ENCODE measurements at regions not wholly inside any gene's neighbourhood (a gene's known extent, or its start where the extent isn't known, plus 50 kb on each side); places are given as distances from the start of the nearest gene placed in this dataset.

- no peaks in the 10 kb centered on the region for H3K9me3 Mint-ChIP-seq
- no peaks in the 10 kb centered on the region for H3K27me3 ChIP-seq (ENCODE audit: insufficient read depth, low read length)
- intact Hi-C loops (cut with micrococcal nuclease), result no loop called here
- no peak overlapping the region for H3K27ac Mint-ChIP-seq
- CTCF ChIA-PET (ENCODE audit: partially characterized antibody), result no interaction called here
- no peak overlapping the region for H3K4me3 ChIP-seq (ENCODE audit: low read length in 2 of 2)
- H3K9me3 ChIP-seq (ENCODE audit: control insufficient read depth in 1 of 2, low read length in 2 of 2), result no peaks in the 10 kb centered on the region
- peaks cover 3% of the 10 kb centered on the region in 2 donors for H3K27me3 Mint-ChIP-seq
- no peaks in the 10 kb centered on the region for H3K36me3 ChIP-seq (ENCODE audit: insufficient read depth, low read length)
- no peaks in the 10 kb centered on the region for H3K4me1 ChIP-seq (ENCODE audit: insufficient read depth, low read length)
- no peaks in the 10 kb centered on the region for H3K36me3 Mint-ChIP-seq
- POLR2A ChIA-PET (ENCODE audit: partially characterized antibody), result no interaction called here
- DNase-seq, result no peak
- H3K4me1 Mint-ChIP-seq, result peaks cover 0 to 4% (median 0%) of the 10 kb centered on the region in 4 donors
- no peak overlapping the region for H3K4me3 Mint-ChIP-seq
- no peak overlapping the region for H3K27ac ChIP-seq (ENCODE audit: low read depth, low read length)
Observed at GRCh38 chr3:194022052-194022451, 113.9 kb upstream of the HES1 start.

GRCh38 chr3:194022816-194023215 is 113.1 kb upstream of the HES1 start:
- H3K36me3 ChIP-seq (ENCODE audit: insufficient read depth, low read length), result no peaks in the 10 kb centered on the region
- no peaks in the 10 kb centered on the region for H3K27me3 ChIP-seq (ENCODE audit: insufficient read depth, low read length)
- Mint-ChIP-seq H3K27me3 (peaks cover 6% of the 10 kb centered on the region in 2 donors), H3K27ac (no peak overlapping the region), H3K4me1 (peaks cover 0 to 4% (median 0%) of the 10 kb centered on the region in 4 donors), H3K36me3 (no peaks in the 10 kb centered on the region), H3K4me3 (no peak overlapping the region), H3K9me3 (no peaks in the 10 kb centered on the region)
- H3K4me3 ChIP-seq (ENCODE audit: low read length in 2 of 2), result no peak overlapping the region
- intact Hi-C loops (cut with micrococcal nuclease), result no loop called here
- DNase-seq, result no peak
- POLR2A ChIA-PET (ENCODE audit: partially characterized antibody), result no interaction called here
- H3K9me3 ChIP-seq (ENCODE audit: control insufficient read depth in 1 of 2, low read length in 2 of 2), result no peaks in the 10 kb centered on the region
- no peak overlapping the region for H3K27ac ChIP-seq (ENCODE audit: low read depth, low read length)
- CTCF ChIA-PET (ENCODE audit: partially characterized antibody), result no interaction called here
- H3K4me1 ChIP-seq (ENCODE audit: insufficient read depth, low read length), result no peaks in the 10 kb centered on the region

- Histone ChIP-seq H3K4me3 (ENCODE audit: low read length in 2 of 2) (no peak overlapping the region), H3K27ac (ENCODE audit: low read depth, low read length) (no peak overlapping the region), H3K27me3 (ENCODE audit: insufficient read depth, low read length) (no peaks in the 10 kb centered on the region), H3K4me1 (ENCODE audit: insufficient read depth, low read length) (no peaks in the 10 kb centered on the region), H3K36me3 (ENCODE audit: insufficient read depth, low read length) (no peaks in the 10 kb centered on the region), H3K9me3 (ENCODE audit: control insufficient read depth in 1 of 2, low read length in 2 of 2) (no peaks in the 10 kb centered on the region)
- ChIA-PET POLR2A (ENCODE audit: partially characterized antibody) (no interaction called here), CTCF (ENCODE audit: partially characterized antibody) (no interaction called here)
- Mint-ChIP-seq H3K9me3 (no peaks in the 10 kb centered on the region), H3K27ac (no peak overlapping the region), H3K4me3 (no peak overlapping the region), H3K27me3 (peaks cover 6% of the 10 kb centered on the region in 2 donors), H3K36me3 (no peaks in the 10 kb centered on the region), H3K4me1 (peaks cover 0 to 4% (median 0%) of the 10 kb centered on the region in 4 donors)
- intact Hi-C loops (cut with micrococcal nuclease), result no loop called here
- no peak for DNase-seq
Observed at GRCh38 chr3:194023501-194024280, 112.3 kb upstream of the HES1 start.

GRCh38 chr3:194025119-194025518 is 110.8 kb upstream of the HES1 start:
- Histone ChIP-seq H3K36me3 (ENCODE audit: insufficient read depth, low read length) (no peaks in the 10 kb centered on the region), H3K27me3 (ENCODE audit: insufficient read depth, low read length) (no peaks in the 10 kb centered on the region), H3K4me1 (ENCODE audit: insufficient read depth, low read length) (no peaks in the 10 kb centered on the region), H3K4me3 (ENCODE audit: low read length in 2 of 2) (no peak overlapping the region), H3K27ac (ENCODE audit: low read depth, low read length) (no peak overlapping the region), H3K9me3 (ENCODE audit: control insufficient read depth in 1 of 2, low read length in 2 of 2) (no peaks in the 10 kb centered on the region)
- Mint-ChIP-seq H3K36me3 (no peaks in the 10 kb centered on the region), H3K9me3 (no peaks in the 10 kb centered on the region), H3K27me3 (peaks cover 6 to 7% of the 10 kb centered on the region in 2 donors), H3K4me3 (no peak overlapping the region), H3K4me1 (peaks cover 0 to 4% (median 0%) of the 10 kb centered on the region in 4 donors), H3K27ac (no peak overlapping the region)
- no peak for DNase-seq
- ChIA-PET CTCF (ENCODE audit: partially characterized antibody) (interaction anchor here (0.7 kb wide), 1 partner anchor 319 kb away, joined by 3 read pairs; no protein-coding TSS in a partner anchor), POLR2A (ENCODE audit: partially characterized antibody) (no interaction called here)
- intact Hi-C loops (cut with micrococcal nuclease), result no loop called here

- no peaks in the 10 kb centered on the region for H3K4me1 ChIP-seq (ENCODE audit: insufficient read depth, low read length)
- DNase-seq, result no peak
- H3K27ac Mint-ChIP-seq, result no peak overlapping the region
- POLR2A ChIA-PET (ENCODE audit: partially characterized antibody), result no interaction called here
- CTCF ChIA-PET (ENCODE audit: partially characterized antibody), result interaction anchor here (0.7 kb wide), 1 partner anchor 33 kb away, joined by 3 read pairs; no protein-coding TSS in a partner anchor
- H3K36me3 Mint-ChIP-seq, result no peaks in the 10 kb centered on the region
- H3K27me3 Mint-ChIP-seq, result peaks cover 6 to 9% of the 10 kb centered on the region in 2 donors
- no peak overlapping the region for H3K27ac ChIP-seq (ENCODE audit: low read depth, low read length)
- no peak overlapping the region for H3K4me3 ChIP-seq (ENCODE audit: low read length in 2 of 2)
- H3K4me1 Mint-ChIP-seq, result peaks cover 0 to 4% (median 0%) of the 10 kb centered on the region in 4 donors
- H3K36me3 ChIP-seq (ENCODE audit: insufficient read depth, low read length), result no peaks in the 10 kb centered on the region
- no peaks in the 10 kb centered on the region for H3K9me3 ChIP-seq (ENCODE audit: control insufficient read depth in 1 of 2, low read length in 2 of 2)
- peak overlapping the region in 1 of 8 donors; percentile 7 for H3K4me3 Mint-ChIP-seq
- no peaks in the 10 kb centered on the region for H3K9me3 Mint-ChIP-seq
- intact Hi-C loops (cut with micrococcal nuclease), result no loop called here
- H3K27me3 ChIP-seq (ENCODE audit: insufficient read depth, low read length), result no peaks in the 10 kb centered on the region
Observed at GRCh38 chr3:194025951-194026350, 110.0 kb upstream of the HES1 start.

GRCh38 chr3:194028434-194029004 is 107.4 kb upstream of the HES1 start:
- no peak overlapping the region for H3K4me3 ChIP-seq (ENCODE audit: low read length in 2 of 2)
- no peak for DNase-seq
- intact Hi-C loops (cut with micrococcal nuclease), result no loop called here
- Mint-ChIP-seq H3K4me3 (no peak overlapping the region), H3K27ac (no peak overlapping the region), H3K27me3 (peaks cover 6 to 17% of the 10 kb centered on the region in 2 donors), H3K4me1 (peaks cover 0 to 4% (median 0%) of the 10 kb centered on the region in 4 donors), H3K9me3 (no peaks in the 10 kb centered on the region), H3K36me3 (no peaks in the 10 kb centered on the region)
- H3K4me1 ChIP-seq (ENCODE audit: insufficient read depth, low read length), result no peaks in the 10 kb centered on the region
- H3K27me3 ChIP-seq (ENCODE audit: insufficient read depth, low read length), result no peaks in the 10 kb centered on the region
- POLR2A ChIA-PET (ENCODE audit: partially characterized antibody), result no interaction called here
- H3K9me3 ChIP-seq (ENCODE audit: control insufficient read depth in 1 of 2, low read length in 2 of 2), result no peaks in the 10 kb centered on the region
- H3K36me3 ChIP-seq (ENCODE audit: insufficient read depth, low read length), result no peaks in the 10 kb centered on the region
- CTCF ChIA-PET (ENCODE audit: partially characterized antibody), result no interaction called here
- H3K27ac ChIP-seq (ENCODE audit: low read depth, low read length), result no peak overlapping the region

- no peaks in the 10 kb centered on the region for H3K36me3 Mint-ChIP-seq
- POLR2A ChIA-PET (ENCODE audit: partially characterized antibody), result no interaction called here
- no peak overlapping the region for H3K27ac Mint-ChIP-seq
Observed at GRCh38 chr3:194029846-194030245, 106.1 kb upstream of the HES1 start.

More at GRCh38 chr3:194029846-194030245, 106.1 kb upstream of the HES1 start:
- Histone ChIP-seq H3K4me3 (ENCODE audit: low read length in 2 of 2) (no peak overlapping the region), H3K9me3 (ENCODE audit: control insufficient read depth in 1 of 2, low read length in 2 of 2) (no peaks in the 10 kb centered on the region), H3K36me3 (ENCODE audit: insufficient read depth, low read length) (no peaks in the 10 kb centered on the region), H3K27me3 (ENCODE audit: insufficient read depth, low read length) (no peaks in the 10 kb centered on the region), H3K27ac (ENCODE audit: low read depth, low read length) (no peak overlapping the region), H3K4me1 (ENCODE audit: insufficient read depth, low read length) (no peaks in the 10 kb centered on the region)
- intact Hi-C loops (cut with micrococcal nuclease), result no loop called here
- Mint-ChIP-seq H3K27me3 (peaks cover 9 to 17% of the 10 kb centered on the region in 2 donors), H3K4me1 (peaks cover 0 to under 1% (median 0%) of the 10 kb centered on the region in 4 donors), H3K9me3 (no peaks in the 10 kb centered on the region), H3K4me3 (no peak overlapping the region)
- CTCF ChIA-PET (ENCODE audit: partially characterized antibody), result no interaction called here
- DNase-seq, result no peak

Data from CD4-positive, alpha-beta memory T cell (primary cell).